ENCODE measurements at regions not wholly inside any gene's neighbourhood (a gene's known extent, or its start where the extent isn't known, plus 50 kb on each side); places are given as distances from the start of the nearest gene placed in this dataset.
"Not testable (repeated sequence)": the region's sequence is repeated elsewhere in the genome, so short reads cannot be mapped to it uniquely, and the experiment has no call there.

DNA sequence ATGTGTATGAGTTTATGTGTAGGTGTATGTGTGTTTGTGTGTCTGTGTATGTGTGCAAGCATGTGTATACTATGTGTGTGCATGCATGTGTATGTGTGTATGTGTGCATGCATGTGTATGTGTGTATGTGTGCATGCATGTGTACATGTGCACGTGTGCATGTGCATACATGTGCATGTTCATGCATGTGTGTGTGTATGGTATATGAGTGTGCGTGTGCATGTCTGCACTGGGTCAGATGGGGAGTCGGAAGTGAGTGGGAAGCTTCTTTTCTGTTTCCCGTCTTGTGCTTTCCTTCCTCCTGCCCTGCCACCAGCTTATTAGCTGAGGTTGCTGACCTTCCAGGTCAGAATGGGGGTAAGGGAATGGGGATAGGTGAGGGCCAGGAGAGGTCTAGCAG is 174.7 kb downstream of the MAP2K4 start:
- DNase-seq (ENCODE audit: extremely low read depth, low read depth) = no peak

DNA sequence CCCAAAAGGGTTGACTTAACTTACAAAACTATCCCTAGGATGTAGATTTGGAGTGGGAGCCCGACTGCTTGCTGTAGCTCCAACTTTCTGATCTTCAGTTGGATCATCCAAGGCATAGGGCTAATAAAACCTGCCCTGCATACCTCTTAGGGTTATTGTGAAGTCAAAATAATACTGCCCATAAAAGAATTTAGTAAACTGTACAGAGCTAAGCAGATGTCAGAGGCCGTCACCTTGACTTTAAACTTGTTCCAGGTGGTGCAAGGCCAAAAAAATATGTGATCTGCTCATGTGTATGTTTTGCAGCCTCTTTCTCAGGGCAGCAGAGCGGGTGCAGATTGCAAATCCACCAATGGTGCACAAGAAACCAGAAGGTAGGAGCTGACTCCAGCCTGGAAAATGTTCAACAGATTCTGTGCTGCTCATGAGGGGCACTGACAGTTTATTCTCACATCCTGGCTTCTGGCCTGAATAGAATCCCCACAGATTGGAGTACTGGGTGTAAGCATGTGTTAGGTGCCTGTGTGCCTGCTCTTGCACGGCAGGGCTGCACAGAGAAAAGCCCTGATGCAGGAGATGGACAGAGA is 180.7 kb downstream of the MAP2K4 start:
- no peak for DNase-seq (ENCODE audit: extremely low read depth, low read depth)

DNA sequence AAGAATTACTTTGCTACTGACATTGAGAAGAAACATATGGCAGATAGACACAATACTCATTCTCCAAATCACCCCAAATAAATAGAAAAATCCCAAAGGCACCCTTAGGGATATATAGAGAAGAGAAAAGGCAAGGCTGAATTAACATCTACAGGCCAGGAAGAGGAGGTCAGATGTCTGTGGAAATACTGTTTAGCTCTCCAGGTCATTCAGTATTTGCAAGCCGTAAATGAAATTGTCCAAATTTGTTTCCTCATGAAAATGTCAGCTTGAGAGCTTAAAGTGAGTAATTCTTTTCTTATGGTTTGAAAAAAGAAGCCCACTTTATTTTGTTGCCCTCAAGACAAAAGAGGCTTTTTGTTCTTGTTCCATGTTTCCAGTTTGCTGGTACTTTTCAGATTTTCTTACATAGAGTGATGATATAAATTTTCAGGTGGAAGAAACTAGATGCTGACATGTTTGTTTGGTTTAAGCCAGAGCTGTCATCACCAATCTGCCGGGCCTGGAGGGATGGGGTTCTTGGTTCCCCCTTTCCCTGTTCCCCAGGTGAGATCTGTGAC is 189.0 kb downstream of the MAP2K4 start:
- no peak for DNase-seq (ENCODE audit: extremely low read depth, low read depth)

DNA sequence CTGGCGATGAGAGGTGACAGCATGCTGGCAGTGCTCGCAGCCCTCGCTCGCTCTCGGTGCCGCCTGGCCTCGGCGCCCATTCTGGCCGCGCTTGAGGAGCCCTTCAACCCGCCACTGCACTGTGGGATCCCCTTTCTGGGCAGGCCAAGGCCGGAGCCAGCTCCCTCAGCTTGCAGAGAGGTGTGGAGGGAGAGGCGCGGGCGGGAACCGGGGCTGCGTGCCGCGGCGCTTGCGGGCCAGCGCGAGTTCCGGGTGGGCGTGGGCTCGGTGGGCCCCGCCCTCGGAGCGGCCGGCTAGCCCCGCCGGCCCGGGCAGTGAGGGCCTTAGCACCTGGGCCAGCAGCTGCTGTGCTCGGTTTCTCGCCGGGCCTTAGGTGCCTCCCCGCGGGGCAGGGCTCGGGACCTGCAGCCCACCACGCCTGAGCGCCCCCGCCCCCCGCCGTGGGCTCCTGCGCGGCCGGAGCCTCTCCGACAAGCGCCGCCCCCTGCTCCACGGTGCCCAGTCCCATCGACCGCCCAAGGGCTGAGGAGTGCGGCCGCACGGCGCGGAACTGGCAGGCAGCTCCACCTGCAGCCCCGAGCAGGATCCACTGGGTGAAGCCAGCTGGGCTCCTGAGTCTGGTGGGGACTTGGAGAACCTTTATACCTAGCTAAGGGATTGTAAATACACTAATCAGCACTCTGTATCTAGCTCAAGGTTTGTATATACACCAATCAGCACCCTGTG is 200.2 kb downstream of the MAP2K4 start:
- DNase-seq (ENCODE audit: extremely low read depth, low read depth) = not testable (repeated sequence)

GRCh38 chr17:12222392-12222791 is 201.7 kb downstream of the MAP2K4 start:
- no peak for DNase-seq (ENCODE audit: extremely low read depth, low read depth)

DNA sequence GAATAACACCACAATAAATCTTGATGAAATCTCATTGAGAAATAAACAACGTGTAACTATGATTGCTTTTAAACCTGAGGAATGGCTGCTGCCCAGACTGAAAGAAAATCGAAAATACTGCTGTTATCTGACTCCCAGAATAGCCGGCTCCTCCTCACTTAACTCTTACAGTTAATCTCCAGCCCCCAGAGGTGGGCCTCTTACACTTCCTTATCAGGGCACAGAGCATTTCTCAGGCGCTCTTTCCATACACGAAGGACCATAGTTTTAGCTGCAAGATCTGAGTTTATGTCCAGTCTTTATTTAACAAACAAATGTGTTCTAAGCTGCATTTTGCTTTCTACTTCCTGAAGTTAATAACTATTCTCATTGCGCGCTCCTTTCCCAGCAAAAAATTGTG is 206.9 kb downstream of the MAP2K4 start:
- no peak for DNase-seq (ENCODE audit: extremely low read depth, low read depth)

GRCh38 chr17:12229335-12229734 is 208.7 kb downstream of the MAP2K4 start:
- no peak for DNase-seq (ENCODE audit: extremely low read depth, low read depth)

- DNase-seq (ENCODE audit: extremely low read depth, low read depth) = no peak
Measured at GRCh38 chr17:12230481-12231354, 210.0 kb downstream of the MAP2K4 start.

DNA sequence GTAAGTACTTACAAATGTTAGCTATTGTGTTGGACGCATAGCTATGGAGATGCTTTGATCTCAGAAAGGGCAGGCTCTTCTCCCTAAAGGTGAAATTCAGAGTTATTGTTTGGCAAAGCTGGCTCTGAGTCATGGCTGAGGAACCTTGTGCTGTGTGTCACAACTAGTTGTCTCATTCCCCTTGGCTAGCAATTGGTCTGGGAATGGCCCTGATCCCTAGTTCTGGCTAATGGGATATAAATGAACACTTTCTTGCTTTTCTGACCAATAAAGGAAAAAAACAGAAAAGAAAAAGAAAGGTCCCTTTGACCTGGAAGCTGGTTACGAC is 210.6 kb downstream of the MAP2K4 start:
- no peak for DNase-seq (ENCODE audit: extremely low read depth, low read depth)

DNA sequence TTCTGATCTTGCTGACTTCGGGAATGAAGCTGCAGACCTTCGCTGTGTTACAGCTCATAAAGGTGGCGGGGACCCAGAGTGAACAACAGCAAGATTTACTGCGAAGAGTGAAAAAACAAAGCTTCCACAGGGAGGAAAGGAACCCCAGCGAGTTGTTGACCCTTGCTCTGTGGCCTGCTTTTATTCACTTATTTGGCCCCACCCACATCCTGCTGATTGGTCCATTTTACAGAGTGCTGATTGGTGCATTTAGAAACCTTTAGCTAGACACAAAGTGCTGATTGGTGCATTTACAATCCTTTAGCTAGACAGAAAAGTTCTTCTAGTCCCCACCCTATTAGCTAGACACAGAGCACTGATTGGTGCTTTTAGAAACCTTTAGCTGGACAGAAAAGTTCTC is 218.3 kb downstream of the MAP2K4 start:
- DNase-seq (ENCODE audit: extremely low read depth, low read depth) = not testable (repeated sequence)

DNA sequence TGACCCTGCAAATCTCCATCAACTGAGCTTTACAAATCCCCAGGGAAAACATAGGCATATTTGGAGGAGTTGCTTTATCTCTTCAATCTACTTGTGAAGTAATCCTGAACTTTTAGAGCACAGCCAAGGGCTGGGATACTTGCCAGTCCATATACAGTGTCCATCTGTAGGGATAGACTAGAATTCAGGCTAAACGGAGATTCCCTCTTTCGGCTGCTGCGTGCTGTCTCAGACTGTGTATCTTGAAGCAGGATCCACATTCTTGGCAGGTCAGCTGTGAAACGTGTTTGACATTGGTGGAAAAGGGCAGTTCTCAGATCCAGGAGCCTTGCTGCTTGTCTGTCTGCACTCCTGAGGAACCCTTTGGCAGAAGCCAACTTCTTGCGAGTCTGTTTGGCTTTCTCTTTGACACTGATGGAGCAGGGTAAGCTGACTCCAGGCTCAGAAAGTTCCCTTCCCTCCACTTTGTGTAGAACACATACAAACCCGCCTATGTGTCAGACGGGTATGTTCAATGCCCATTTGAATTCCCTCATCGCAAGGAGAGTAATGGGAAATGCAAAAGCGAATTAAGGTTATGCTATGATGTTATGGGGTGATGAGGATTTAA is 221.8 kb downstream of the MAP2K4 start:
- no peak for DNase-seq (ENCODE audit: extremely low read depth, low read depth)

DNA sequence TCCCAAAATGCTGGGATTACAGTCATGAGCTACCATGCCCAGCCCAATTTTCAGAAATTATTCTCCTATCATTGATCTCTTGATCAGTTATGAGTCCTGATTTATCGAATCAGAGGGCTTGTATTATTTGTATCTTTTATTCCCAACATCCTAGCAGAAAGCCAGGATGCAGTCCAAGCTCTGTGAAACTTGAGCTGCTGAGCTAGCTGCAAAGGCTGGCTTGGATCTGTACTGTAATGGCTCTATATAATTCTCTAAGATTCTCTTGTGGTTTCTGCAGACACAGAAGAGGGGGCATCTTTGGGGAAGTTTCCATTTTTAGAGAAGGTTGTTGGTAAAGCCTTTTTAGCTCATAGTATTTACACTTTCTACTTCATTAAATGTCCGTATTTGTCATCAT is 227.1 kb downstream of the MAP2K4 start:
- no peak for DNase-seq (ENCODE audit: extremely low read depth, low read depth)

- no peak for DNase-seq (ENCODE audit: extremely low read depth, low read depth)
Measured at GRCh38 chr17:12250973-12251372, 230.3 kb downstream of the MAP2K4 start.

GRCh38 chr17:12252462-12252861 is 231.8 kb downstream of the MAP2K4 start:
- no peak for DNase-seq (ENCODE audit: extremely low read depth, low read depth)

DNA sequence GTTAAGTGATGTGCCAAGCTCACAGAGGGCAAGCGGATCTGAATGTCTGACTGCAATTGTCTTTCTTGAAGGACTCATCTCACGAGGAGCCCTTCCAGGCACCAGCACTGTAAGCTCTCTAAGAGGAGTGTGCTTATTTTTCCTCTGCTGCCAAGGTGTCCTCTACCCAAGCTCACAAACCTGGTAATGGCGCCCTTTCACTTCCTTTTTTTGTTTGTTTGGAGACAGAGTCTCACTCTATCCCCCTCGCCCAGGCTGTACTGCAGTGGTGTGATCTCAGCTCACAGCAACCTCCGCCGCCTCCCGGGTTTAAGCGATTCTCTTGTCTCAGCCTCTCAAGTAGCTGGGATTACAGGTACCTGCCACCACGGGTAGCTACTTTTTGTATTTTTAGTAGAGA is 233.8 kb downstream of the MAP2K4 start:
- no peak for DNase-seq (ENCODE audit: extremely low read depth, low read depth)

DNA sequence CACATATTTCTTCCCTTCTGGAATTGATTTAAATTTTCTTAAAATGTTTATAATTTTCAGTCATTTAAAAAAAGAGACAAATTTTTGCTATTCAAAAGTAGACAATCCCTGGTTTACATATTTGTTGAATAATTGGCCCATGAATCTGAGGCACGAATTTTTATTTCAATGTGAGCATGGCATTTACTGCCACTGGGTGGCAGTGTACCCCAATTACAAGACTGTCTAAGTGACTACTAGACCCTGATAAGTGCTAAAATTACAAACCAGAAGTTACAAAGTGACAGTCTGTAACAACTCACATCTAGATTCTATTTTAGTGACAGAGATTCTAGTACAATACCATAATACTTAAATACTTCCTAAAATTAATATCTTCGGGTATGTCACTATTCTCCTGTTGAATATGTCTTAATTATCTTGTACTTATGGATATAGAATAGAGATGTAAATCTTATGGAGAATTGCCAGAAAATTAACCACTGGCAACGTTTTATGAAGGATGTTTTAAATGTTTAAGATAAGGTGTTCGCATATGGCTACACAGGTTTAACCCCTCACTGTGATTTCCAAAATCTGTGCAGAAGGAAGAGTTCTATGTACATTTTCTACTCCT is 235.8 kb downstream of the MAP2K4 start:
- peak; percentile 49 for DNase-seq (ENCODE audit: extremely low read depth, low read depth)

DNA sequence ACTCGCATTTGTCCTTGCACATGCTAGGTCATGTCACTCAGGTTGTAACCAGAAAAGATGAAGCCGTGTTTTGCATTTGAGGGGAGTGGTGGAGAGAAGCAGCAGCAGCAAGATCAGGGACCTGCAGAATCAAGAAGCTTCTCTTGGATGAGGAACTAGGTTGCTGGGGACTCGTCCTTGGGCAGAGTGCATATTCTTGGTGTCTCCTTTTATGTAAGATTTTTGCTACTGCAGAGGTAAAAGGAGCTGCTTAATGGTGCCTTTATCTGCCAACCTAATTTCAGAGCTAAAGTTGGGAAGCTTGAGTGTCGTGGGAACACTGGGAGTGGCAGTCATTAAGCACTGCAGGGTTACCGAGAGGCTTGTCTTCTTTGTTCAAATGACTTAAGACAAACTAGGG is 236.5 kb downstream of the MAP2K4 start:
- DNase-seq (ENCODE audit: extremely low read depth, low read depth) = no peak

GRCh38 chr17:12261354-12261753 is 240.7 kb downstream of the MAP2K4 start:
- DNase-seq (ENCODE audit: extremely low read depth, low read depth) = no peak

DNA sequence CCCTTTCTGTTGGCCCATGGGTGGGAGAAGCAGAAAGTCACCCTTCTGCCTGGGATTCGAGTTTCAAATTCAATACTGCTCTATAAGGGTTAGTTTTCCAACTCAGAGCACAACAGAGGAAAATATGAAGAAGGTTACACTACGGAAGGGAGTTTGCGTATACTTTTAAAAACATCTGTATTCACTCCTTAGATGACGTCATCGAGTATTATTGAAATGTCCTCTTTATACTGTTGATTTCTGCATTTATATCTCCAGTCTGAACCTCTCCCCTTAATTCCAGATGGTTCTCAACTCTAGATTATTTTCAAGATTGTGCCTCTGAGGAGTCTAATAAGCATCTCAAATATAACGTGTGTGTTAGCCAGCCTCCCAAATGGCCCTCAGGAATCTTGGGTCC is 249.1 kb downstream of the MAP2K4 start:
- no peak for DNase-seq (ENCODE audit: extremely low read depth, low read depth)

- DNase-seq (ENCODE audit: extremely low read depth, low read depth) = no peak
Measured at GRCh38 chr17:12277827-12278226, 257.1 kb downstream of the MAP2K4 start.

- no peak for DNase-seq (ENCODE audit: extremely low read depth, low read depth)
Measured at GRCh38 chr17:12282056-12282455, 261.4 kb downstream of the MAP2K4 start.

Data from NCI-H460 (cell line).